Activated naive CD8-positive, alpha-beta T cell treated with anti-CD3 and anti-CD28 coated beads, Interleukin-2, amount 50 U/mL, for 16 hours (primary cell): ENCODE measurements at regions not wholly inside any gene's neighbourhood (a gene's known extent, or its start where the extent isn't known, plus 50 kb on each side); places are given as distances from the start of the nearest gene placed in this dataset.
"Not testable (repeated sequence)": the region's sequence is repeated elsewhere in the genome, so short reads cannot be mapped to it uniquely, and the experiment has no call there.

Source experiments
- DNase-seq: peaks from one replicate; pipeline ENCODE4 v3.0.0-alpha.2; 2020; ENCODE audit warnings: low read depth, low spot score

GRCh38 chrX:40414335-40414734 lies 166.4 kb upstream of the ATP6AP2 start:
- DNase-seq: no peak

GRCh38 chrX:40411340-40412111 lies 169.2 kb upstream of the ATP6AP2 start:
- no peak for DNase-seq

- DNase-seq: no peak
Observed at GRCh38 chrX:40410859-40411258, 169.9 kb upstream of the ATP6AP2 start.

DNA sequence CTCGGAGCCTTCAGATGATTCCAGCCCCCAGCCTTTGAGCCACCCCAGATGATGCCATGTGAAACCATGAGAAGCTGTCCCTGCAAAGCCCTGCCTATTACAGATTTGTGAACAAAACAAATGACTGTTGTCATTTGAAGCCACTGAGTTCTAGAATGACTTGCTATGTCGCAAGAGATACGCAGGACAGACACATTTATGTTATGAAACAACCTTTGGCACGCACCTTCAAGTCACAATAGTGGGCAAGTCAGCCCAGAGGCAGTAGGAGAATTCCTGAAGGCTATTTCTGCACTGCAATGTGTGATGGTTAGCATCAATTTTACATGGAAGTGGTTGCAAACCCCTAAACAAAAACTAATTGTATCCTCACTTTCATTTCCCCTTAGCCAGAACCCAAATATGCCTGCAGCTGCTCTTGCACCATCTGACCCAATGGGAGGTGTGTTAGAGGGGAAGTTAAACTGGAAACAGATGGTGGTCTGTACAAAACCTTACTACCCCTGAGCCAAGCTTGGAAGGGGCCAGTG lies 174.4 kb upstream of the ATP6AP2 start:
- no peak for DNase-seq

GRCh38 chrX:40405399-40405798 lies 175.4 kb upstream of the ATP6AP2 start:
- DNase-seq: no peak

- no peak for DNase-seq
Observed at GRCh38 chrX:40403757-40404156, 177.0 kb upstream of the ATP6AP2 start.

DNA sequence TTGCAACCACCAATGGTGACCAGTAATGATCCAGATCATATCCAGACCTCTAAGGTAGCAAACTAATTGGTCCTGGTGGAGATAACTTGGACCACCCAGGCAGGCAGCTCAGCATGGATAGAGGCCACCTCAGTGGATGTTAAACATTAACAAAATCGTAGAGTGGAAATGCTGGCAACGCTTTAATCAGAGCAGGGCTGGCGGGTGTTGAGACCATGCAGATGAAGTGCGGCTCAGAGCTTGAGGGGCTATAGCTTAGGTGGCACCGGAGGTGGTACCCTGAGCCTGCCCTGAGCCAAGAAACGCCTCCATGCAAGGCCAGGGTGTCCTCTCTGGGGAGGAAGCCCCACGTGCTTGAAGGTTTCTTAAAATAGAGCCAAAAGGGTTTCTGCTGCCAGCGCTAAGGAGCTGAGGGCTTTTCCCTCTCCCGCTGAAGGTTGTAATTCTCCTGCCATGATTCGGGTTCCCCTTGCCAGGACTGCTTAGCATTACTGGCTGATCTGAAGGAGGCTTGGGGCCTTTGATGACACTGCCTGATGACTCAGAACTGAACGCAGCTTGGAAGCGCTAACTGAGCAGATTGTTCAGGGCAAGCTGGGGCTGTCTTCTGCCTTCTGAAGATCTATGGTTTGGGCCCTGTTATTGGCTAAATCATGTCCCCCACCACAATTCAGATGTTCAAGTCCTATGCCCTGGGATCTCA lies 177.8 kb upstream of the ATP6AP2 start:
- no peak for DNase-seq

- no peak for DNase-seq
Observed at GRCh38 chrX:40395102-40395501, 185.7 kb upstream of the ATP6AP2 start.

DNA sequence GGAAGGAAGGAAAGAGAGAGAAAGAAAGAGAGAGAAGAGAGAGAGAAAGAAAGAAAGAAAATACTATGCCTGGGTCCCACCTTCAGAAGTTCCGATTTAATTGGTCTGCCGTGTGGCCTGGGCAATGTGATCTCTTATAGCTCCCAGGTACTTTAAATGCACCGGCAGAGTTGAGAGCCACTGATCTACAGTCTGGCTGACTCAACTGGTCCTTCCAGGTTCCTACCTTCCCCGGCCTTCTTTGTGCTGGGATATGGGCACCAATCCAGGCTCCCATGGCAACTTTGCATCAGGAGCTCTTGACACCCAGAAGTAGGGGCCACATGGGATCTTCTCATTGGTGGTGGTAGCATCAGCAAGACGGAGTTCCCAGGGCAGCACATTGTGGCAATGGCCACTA lies 186.5 kb upstream of the ATP6AP2 start:
- no peak for DNase-seq

DNA sequence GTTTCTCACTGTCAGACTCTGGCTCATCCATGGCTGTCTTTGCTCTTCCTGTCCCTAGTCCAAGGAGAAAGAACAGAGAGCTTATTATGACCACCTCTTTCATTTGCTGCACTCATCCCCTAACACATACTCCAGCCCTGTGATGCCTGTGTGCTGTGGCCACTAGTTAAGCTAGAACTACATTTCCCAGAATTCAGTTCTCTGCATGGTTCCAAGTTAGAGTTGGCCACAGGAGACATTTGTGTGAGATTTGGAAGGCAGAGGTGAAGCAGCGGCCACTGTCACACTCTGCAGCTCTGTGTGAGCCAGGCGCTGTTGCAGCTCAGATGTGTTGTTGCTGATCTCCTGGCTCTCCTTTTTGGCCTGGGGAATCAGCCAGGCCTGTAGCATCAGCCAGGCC lies 188.2 kb upstream of the ATP6AP2 start:
- DNase-seq: no peak

DNA sequence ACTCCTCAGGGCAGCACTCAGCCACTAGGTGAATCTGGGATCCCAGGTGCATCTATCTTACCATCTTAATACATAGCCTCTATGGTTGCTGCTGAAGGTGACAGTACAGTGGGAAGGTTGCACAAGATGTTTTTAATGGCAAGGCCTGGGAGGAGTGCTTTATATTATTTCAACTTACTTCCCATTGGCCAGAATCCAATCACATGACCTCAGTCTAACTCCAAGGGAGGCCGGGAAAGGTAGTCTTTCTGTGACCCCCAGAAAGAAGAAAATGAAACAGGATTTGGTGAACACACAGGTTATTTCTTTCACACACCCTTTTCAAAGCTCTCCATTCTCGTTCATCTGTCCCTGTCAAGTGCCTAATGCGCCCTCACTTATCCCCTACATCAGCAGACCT lies 189.1 kb upstream of the ATP6AP2 start:
- DNase-seq: no peak

- no peak for DNase-seq
Observed at GRCh38 chrX:40389555-40389954, 191.2 kb upstream of the ATP6AP2 start.

- no peak for DNase-seq
Observed at GRCh38 chrX:40388441-40388840, 192.3 kb upstream of the ATP6AP2 start.

DNA sequence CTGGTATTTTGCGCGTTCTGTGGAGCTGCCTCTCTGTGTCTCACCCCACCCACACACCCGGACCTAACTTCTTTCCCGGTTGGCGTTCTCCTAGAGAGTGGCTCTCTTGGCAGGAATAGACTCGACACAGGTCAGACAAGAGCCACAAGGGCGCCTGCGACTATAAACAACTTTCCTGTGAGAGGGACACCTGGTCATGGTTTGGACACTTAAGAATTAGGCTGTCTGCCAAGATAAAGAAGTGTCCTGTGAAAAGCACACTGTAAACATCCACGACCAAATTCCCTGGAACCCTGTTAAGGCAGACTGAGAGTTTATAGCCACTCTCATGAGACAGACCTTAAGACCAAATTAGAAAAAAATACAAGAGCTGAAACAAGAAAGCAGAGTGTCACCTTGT lies 192.9 kb upstream of the ATP6AP2 start:
- DNase-seq: not testable (repeated sequence)

DNA sequence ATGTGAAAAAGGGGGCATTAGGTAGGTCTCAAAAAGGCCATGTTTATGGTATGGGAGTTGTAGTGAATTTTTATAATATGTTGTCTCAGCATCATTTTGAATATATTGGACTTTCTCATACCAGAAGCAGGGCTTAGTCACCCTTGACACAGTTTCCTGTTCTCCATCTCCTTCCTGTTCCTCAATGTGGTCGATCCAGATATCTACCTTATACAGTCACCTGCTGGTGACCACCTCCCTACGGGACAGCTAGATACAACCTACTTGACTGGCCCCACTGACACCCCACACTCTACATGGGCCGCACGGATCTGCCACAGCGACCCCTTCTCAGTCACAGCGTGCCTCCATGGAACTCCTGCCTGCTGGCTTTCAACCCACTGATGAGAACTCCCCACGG lies 193.5 kb upstream of the ATP6AP2 start:
- DNase-seq: not testable (repeated sequence)

GRCh38 chrX:40385682-40386081 lies 195.1 kb upstream of the ATP6AP2 start:
- no peak for DNase-seq

DNA sequence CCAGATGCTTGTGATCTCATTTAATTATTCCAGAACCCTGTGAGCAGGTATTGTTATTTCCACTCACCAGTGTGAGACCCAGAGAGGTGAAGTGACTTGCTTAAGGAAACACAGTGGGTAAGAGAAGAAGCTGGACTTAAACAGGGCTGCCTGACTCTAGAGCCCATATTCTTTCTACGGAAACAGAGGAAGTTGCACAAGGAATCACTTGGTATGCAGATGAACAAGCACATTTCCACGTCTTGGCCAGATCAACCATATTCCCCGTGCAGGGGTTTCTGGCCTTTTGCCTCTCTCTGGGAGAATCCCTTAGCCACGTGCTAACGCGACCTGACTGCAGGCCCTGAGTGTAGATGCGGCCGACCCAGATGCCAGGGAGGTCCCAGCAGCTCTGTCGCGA lies 195.5 kb upstream of the ATP6AP2 start:
- DNase-seq: no peak

DNA sequence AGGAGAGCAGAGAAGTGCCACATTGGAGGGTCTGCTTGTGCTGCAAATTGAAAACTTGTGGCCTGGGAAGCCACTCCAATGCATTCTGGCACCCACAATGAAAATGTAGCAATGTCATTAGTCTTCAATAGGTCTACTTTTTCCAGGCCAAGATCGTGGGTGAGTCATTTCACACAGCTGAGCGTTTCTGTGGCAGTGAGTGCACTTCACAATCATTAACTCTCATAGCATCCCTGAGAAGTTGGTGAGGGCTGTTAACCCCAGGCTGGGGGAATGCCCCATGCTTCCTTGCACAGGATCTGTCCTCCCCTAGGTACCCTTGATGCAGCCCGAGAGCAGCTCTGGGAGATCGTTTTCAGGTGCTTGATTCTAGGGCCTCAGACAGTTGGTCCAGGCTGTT lies 196.8 kb upstream of the ATP6AP2 start:
- no peak for DNase-seq

GRCh38 chrX:40383360-40383759 lies 197.4 kb upstream of the ATP6AP2 start:
- DNase-seq: no peak

- DNase-seq: no peak
Observed at GRCh38 chrX:40380655-40381488, 199.9 kb upstream of the ATP6AP2 start.

DNA sequence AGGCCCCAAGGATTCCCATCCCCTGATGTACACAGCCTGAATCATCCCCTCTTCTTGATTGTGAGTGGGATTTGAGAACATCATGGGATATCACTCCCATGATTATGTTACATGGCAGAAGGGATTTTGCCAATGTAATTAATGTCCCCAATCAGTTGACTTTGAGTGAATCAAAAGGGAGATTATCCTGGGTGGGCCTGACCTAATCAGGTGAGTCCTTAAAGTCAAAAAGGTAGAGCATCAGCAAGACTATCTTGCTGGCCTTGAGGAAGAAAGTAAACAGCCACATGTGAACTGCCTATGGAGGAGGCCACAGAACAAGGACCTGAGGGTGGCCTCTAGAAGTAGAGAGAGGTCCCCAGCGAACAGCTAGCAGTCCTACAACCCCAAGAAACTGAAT lies 203.1 kb upstream of the ATP6AP2 start:
- no peak for DNase-seq

DNA sequence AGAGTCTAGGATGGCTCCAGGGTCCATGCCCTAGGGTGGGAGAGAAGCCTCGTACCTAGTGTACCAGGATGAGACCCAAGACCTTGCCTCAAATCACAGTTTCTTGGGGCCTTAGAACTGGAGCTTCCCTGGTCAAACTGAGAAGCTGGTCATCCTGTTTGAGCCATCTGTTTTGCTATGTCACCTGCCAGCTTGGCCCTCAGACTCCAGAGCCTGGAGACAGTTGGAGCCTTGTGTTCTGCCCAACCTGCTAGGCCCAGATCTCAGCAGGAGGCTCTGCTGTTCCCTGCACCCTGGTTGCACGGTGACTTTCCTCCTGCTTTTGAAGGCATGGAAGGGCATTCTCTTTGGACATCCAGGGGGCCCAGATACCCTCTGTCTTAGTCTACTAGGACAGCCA lies 206.3 kb upstream of the ATP6AP2 start:
- no peak for DNase-seq
